Astrocyte (in vitro differentiated cells and primary cell): ENCODE measurements at regions not wholly inside any gene's neighbourhood (a gene's known extent, or its start where the extent isn't known, plus 50 kb on each side); places are given as distances from the start of the nearest gene placed in this dataset.

Experiments
- CTCF ChIP-seq: IDR thresholded peaks from 2 replicates; pipeline ENCODE4 v1.5.1; 2011; ENCODE audit warnings: low read depth, mild to moderate bottlenecking, inconsistent platforms, low read length, moderate library complexity; ENCODE audit not compliant: insufficient read depth
- EZH2 ChIP-seq: IDR thresholded peaks from 2 replicates; pipeline ENCODE4 v1.6.1; 2012; ENCODE audit warnings: mild to moderate bottlenecking, low read length, inconsistent platforms; ENCODE audit not compliant: insufficient read depth

GRCh38 chr17:72489272-72489641, 368.4 kb downstream of the SOX9 start:
- no peak for TF ChIP-seq CTCF
- no peak for TF ChIP-seq EZH2
